Natural killer cell treated with Interleukin-12 subunit alpha and Interleukin-12 subunit beta and Interleukin-15 and Interleukin-18, amount 100 ng/mL, for 72 hours (primary cell): ENCODE measurements at regions not wholly inside any gene's neighbourhood (a gene's known extent, or its start where the extent isn't known, plus 50 kb on each side); places are given as distances from the start of the nearest gene placed in this dataset.
"Not testable (repeated sequence)": the region's sequence is repeated elsewhere in the genome, so short reads cannot be mapped to it uniquely, and the experiment has no call there.

Source experiments
- ATAC-seq, 2 donors: fragments of 150-1000 bp; cut with Tn5 transposase in 1 of 2; sonication (Bioruptor Pico), chemical (Tn5 transposase) in 1 of 2; 2 replicates each; pipeline ENCODE4 v1.10.0; 2021
- DNase-seq: peaks from one replicate; pipeline ENCODE4 v3.0.0; 2022; ENCODE audit warnings: low spot score
- H3K27ac Mint-ChIP-seq, 2 donors: 1 replicate in 1 of 2; 2 replicates in 1 of 2; pipeline ENCODE4 v1.8.0; 2022; ENCODE audit warnings: mixed read lengths in 2 of 2, mild to moderate bottlenecking in 1 of 2, moderate library complexity in 1 of 2
- H3K27me3 Mint-ChIP-seq, 2 donors: 1 replicate in 1 of 2; 2 replicates in 1 of 2; pipeline ENCODE4 v1.8.0; 2022; ENCODE audit warnings: mixed read lengths in 2 of 2
- H3K36me3 Mint-ChIP-seq: one replicate; pipeline ENCODE4 v1.8.0; 2022; ENCODE audit warnings: mixed read lengths
- H3K4me1 Mint-ChIP-seq, 2 donors: 1 replicate in 1 of 2; 2 replicates in 1 of 2; pipeline ENCODE4 v1.8.0; 2022; ENCODE audit warnings: low read depth in 2 of 2, mixed read lengths in 2 of 2, mild to moderate bottlenecking in 1 of 2
- H3K4me3 Mint-ChIP-seq: one replicate; pipeline ENCODE4 v1.8.0; 2022; ENCODE audit warnings: mixed read lengths
- H3K9me3 Mint-ChIP-seq: 2 replicates; pipeline ENCODE4 v1.8.0; 2022; ENCODE audit warnings: mixed read lengths

DNA sequence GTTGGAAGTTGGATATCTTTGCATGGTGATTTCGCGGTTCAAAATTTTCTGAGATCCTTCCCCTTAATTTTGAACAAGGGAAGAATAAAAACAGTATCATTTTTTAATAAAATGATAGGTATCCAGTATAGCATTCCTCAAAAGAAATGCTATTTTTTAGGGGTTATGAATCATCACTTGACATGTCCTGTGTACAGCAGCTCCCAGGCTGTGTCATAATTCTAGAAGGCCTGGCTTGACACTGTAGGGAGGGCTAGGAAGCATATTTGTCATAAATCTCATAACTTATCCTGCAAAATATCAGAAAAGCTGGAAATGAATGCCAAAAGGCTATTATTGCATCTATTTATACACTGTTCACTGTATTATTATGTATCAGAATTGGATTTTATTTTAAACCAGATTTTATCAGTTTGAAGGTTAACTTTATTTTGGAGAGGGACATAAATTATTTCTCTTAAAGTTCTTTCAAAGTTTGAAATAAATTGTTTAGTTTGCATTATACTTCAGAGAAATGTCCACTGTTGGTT is 539.1 kb upstream of the ROBO2 start:
- H3K36me3 Mint-ChIP-seq: peaks cover 5% of the 10 kb centered on the region
- H3K4me3 Mint-ChIP-seq: no peak overlapping the region
- H3K27ac Mint-ChIP-seq: no peak overlapping the region
- DNase-seq (no peak), ATAC-seq (no peak)
- no peaks in the 10 kb centered on the region for H3K27me3 Mint-ChIP-seq
- H3K9me3 Mint-ChIP-seq: peaks cover 23% of the 10 kb centered on the region
- H3K4me1 Mint-ChIP-seq: no peaks in the 10 kb centered on the region

DNA sequence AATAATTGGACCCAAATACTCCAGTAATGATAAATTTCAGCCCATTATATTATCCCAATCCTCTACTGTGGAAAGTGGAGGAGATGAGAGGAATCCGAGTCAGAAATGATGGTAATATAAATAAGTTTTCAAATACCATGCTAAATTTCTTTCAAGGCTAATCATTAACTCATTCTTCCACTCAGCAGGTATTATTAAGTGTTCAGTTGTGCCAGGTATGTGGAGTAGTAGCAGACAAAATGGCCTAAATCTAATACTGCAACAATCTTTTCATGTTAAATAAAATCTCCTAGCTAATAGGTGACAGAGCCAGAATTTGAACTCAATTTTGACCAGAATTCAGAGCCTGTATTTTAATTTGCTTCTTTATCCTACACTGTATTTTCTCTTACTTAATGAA is 538.6 kb upstream of the ROBO2 start:
- H3K4me3 Mint-ChIP-seq: no peak overlapping the region
- H3K9me3 Mint-ChIP-seq: peaks cover 24% of the 10 kb centered on the region
- H3K4me1 Mint-ChIP-seq: no peaks in the 10 kb centered on the region
- peaks cover 5% of the 10 kb centered on the region for H3K36me3 Mint-ChIP-seq
- H3K27ac Mint-ChIP-seq: no peak overlapping the region
- no peak for ATAC-seq
- DNase-seq: no peak
- no peaks in the 10 kb centered on the region for H3K27me3 Mint-ChIP-seq

DNA sequence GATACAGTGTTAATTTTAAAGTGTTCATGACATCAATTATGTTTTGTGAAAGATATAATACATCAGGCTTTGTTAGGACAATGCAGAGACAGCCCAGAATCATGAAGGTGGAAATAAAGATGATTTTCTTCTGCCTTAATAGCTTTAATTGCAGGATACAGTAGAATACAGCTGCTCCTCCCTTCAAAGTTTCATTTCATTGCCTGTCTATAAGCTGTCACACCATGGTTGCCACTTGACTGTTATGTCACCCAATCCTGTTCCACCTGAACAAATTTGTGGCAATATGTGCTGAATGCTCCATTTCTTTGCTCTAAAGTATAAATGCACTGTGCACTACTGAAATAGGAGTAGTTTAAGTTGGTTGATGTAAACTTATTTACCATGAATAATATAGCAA is 537.8 kb upstream of the ROBO2 start:
- Mint-ChIP-seq H3K27ac (no peak overlapping the region), H3K4me1 (no peaks in the 10 kb centered on the region), H3K9me3 (peaks cover 24% of the 10 kb centered on the region), H3K4me3 (no peak overlapping the region), H3K27me3 (no peaks in the 10 kb centered on the region), H3K36me3 (peaks cover 5% of the 10 kb centered on the region)
- DNase-seq (no peak), ATAC-seq (no peak)

DNA sequence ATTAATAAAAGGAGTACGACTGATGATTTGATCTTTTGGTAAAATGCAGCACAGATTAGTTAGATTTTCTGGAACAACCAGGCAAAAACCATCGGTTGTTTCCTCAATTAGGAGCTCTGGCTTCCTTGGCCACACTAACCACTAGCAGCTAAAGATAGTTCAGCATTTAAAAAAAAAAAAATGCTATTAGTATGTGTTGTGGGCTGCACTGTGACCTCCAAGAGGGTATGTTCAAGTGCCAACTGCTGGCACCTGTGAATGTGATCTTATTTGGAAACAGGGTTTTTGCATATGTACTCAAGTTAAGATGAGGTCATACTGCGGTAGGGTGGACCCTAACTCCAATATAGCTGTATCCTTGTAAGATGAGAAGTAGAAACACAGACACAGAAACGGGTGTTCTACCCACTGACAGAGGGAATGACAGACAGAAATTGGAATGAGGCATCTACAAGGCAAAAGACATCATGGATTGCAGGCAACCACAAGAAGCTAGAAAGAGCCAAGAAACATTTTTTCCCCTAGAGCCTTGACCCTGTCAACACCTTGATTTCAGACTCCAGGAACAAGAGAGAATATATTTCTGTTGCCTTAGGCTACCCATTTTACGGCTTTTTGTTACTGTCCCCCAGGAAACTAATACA is 534.6 kb upstream of the ROBO2 start:
- DNase-seq (no peak), ATAC-seq (no peak)
- H3K9me3 Mint-ChIP-seq: peaks cover 18% of the 10 kb centered on the region
- H3K4me1 Mint-ChIP-seq: no peaks in the 10 kb centered on the region
- H3K4me3 Mint-ChIP-seq: no peak overlapping the region
- peaks cover 5% of the 10 kb centered on the region for H3K36me3 Mint-ChIP-seq
- no peaks in the 10 kb centered on the region for H3K27me3 Mint-ChIP-seq
- no peak overlapping the region for H3K27ac Mint-ChIP-seq

DNA sequence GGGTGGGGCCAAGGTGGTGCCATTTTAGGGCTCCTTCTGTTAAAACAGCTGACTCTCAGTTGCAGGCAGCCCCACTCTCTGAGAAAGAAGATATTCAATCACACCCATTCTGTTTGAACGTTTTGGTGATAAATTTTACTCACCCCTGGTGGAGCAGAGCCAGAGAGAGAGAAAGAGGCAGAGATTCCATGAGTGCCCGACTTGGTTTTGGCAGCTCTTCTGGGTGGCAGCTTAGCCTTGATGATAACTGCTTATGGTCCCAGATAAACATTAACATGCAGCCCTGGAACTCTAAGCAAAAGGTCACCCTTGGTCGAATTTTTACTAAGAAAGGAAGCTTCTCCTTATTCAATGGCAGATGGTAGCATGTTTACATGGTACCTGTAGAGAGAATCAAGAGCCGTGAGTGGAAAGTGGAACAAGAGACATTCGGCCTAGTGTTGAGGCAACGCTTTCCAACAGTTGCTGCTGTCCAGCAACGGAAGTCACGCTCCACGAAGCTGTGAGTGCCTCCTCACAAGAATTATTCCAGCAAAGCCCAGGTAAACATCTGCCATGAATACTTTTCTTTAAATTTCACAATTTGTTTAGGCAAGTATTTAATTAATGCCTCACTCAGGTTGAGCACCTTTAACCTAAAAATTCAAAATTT is 530.6 kb upstream of the ROBO2 start:
- Mint-ChIP-seq H3K27ac (no peak overlapping the region), H3K36me3 (no peaks in the 10 kb centered on the region), H3K4me3 (no peak overlapping the region), H3K27me3 (no peaks in the 10 kb centered on the region), H3K4me1 (no peaks in the 10 kb centered on the region), H3K9me3 (peaks cover 16% of the 10 kb centered on the region)
- ATAC-seq: no peak
- DNase-seq: no peak

DNA sequence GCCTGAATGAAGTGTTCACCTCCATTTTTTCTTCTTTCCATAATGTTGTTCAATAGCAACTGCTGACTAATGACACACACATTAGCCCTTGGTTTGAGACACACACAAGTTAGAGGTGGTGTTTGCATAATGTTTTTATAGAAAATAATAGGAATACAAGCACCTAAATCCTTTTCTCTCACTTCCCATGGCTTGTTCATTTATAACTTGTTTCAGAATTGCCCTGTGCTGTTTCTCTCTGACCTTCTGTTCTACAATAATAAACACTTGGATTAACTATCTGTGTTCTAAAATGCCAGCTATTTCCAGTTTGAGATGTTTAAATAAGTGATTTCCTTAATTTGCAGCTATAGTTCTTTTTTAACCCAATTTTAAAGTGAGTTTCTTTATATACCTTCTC is 525.1 kb upstream of the ROBO2 start:
- Mint-ChIP-seq H3K36me3 (no peaks in the 10 kb centered on the region), H3K9me3 (peaks cover 27% of the 10 kb centered on the region), H3K27me3 (no peaks in the 10 kb centered on the region), H3K4me1 (no peaks in the 10 kb centered on the region), H3K4me3 (no peak overlapping the region), H3K27ac (no peak overlapping the region)
- ATAC-seq: no peak
- DNase-seq: no peak

DNA sequence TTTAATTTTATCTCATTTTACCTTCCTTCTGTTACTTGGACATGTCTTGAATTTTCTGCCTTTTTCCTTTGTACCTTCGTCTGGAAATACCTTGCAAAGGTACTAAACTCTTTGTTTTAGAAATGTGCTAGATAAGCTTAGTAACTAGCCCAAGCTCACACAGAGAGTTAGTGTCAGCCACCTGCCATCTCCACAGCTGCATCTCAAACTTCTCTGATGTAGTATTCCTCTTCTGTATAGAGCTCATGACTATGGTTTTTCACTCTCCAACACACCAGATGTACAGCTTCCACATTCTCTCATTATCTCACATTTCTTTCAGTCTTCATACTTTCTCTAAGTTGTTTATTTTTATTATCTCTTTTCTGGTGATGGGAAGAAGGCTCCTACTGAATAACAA is 516.6 kb upstream of the ROBO2 start:
- Mint-ChIP-seq H3K9me3 (peaks cover 13% of the 10 kb centered on the region), H3K27me3 (no peaks in the 10 kb centered on the region), H3K4me1 (no peaks in the 10 kb centered on the region), H3K27ac (no peak overlapping the region), H3K4me3 (no peak overlapping the region), H3K36me3 (no peaks in the 10 kb centered on the region)
- ATAC-seq (no peak), DNase-seq (no peak)

DNA sequence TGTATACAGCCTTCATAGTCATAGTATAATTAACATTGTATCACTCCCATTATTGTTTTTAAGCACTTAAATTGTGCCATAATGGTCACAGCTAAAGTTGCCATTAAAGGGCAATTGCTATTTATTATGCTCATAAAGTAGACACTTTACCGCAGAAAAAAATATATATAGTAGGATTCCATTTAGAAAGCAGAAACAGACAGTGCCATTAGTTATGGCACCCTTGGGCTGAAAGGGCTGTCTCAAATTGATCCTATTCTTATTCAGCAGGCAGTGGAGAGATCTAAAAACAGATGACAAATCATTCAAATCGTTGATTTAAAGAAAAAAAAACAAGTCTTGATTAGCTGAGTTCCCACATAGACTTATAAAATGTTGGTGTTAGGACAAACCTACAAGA is 514.2 kb upstream of the ROBO2 start:
- H3K27ac Mint-ChIP-seq: no peak overlapping the region
- peaks cover 2% of the 10 kb centered on the region for H3K36me3 Mint-ChIP-seq
- ATAC-seq: no peak
- H3K4me1 Mint-ChIP-seq: no peaks in the 10 kb centered on the region
- peaks cover 18% of the 10 kb centered on the region for H3K9me3 Mint-ChIP-seq
- no peak overlapping the region for H3K4me3 Mint-ChIP-seq
- DNase-seq: no peak
- H3K27me3 Mint-ChIP-seq: no peaks in the 10 kb centered on the region

DNA sequence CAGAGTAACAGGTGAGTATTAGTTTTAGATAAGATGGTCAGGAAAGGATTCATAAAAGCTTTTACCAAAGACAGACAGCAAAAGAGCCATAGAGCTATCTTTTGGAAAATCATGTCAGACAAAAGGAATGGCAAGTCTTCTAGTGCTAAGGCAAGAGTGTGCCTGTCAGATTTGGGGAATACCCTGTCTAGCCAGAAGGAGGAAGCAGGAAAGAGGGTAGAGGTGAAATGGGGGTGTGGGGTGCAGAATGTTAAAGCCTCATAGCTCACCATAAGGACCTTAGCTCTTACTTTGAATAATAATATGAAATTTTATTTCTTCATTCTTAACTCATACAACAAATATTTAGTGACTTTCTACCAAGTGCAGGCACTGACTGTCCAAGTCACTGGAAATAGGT is 512.1 kb upstream of the ROBO2 start:
- H3K27me3 Mint-ChIP-seq: no peaks in the 10 kb centered on the region
- peaks cover 23% of the 10 kb centered on the region for H3K9me3 Mint-ChIP-seq

DNA sequence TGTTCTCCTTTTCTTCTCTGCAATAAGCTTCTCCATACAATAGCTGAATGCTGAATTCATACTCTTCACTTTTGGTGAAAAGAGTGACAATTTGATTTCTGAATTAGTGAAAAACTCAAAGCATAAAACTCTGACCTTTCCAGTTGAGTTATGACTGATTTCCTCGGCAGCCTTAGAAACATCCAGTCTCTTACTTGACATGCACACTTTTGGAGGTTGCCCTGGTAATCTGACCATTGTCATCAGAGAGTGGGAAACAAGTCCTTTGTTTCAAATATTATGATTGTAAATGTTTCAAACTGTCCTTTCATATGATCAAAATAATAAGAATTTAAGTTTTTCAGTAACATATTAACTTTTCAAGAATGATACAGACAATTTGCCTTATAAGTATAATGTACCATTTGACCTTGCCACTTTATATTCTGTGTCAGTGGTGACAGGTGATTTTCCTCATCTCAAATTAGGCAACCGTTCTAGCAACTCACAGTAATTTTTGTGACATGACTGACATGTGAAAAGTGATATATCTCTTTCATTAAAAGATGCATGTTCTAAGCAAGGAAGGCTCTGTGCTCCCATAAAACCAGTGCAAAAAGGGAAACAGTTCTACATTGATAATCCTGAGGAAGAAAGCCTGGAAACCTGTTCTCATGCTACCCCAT is 507.6 kb upstream of the ROBO2 start:
- H3K36me3 Mint-ChIP-seq: peaks cover 13% of the 10 kb centered on the region
- H3K27me3 Mint-ChIP-seq: no peaks in the 10 kb centered on the region
- DNase-seq: no peak
- no peak overlapping the region for H3K27ac Mint-ChIP-seq
- peaks cover 40% of the 10 kb centered on the region for H3K9me3 Mint-ChIP-seq
- no peak overlapping the region for H3K4me3 Mint-ChIP-seq
- H3K4me1 Mint-ChIP-seq: no peaks in the 10 kb centered on the region
- no peak for ATAC-seq

More for the DNA sequence above, 512.1 kb upstream of the ROBO2 start:
- peaks cover 5% of the 10 kb centered on the region for H3K36me3 Mint-ChIP-seq
- H3K4me1 Mint-ChIP-seq: no peaks in the 10 kb centered on the region
- ATAC-seq (no peak), DNase-seq (no peak)
- H3K4me3 Mint-ChIP-seq: no peak overlapping the region
- H3K27ac Mint-ChIP-seq: no peak overlapping the region

DNA sequence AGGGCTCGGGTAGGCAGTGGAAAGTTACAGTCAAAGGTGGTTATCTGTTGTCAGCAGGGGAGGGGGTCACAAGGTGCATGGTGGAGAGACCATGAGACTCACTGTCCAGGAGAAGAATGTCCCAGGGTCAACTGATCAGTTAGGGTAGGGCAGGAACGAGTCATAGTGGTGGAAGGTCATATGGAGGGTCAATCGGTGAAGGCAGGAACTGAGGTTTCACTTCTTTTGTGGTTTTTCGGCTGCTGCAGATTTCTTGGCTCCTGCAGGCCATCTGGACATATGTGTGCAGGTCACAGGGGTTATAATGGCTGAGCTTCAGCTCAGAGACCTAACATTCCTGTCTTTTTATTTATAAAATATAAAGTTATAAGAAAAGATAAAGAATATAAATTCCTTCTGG is 506.2 kb upstream of the ROBO2 start:
- DNase-seq, ATAC-seq, H3K4me3 Mint-ChIP-seq, H3K27ac Mint-ChIP-seq, H3K27me3 Mint-ChIP-seq, H3K4me1 Mint-ChIP-seq: not testable (repeated sequence)
- Mint-ChIP-seq H3K36me3 (peaks cover 16% of the 10 kb centered on the region), H3K9me3 (peaks cover 33% of the 10 kb centered on the region)

DNA sequence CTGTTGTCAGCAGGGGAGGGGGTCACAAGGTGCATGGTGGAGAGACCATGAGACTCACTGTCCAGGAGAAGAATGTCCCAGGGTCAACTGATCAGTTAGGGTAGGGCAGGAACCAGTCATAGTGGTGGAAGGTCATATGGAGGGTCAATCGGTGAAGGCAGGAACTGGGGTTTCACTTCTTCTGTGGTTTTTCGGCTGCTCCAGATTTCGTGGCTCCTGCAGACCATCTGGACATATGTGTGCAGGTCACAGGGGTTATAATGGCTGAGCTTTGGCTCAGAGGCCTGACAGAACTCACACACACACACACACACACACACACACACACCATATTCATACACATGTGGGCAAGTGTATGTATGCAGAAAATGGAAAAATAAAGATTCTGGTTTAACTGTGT is 502.0 kb upstream of the ROBO2 start:
- H3K27me3 Mint-ChIP-seq, ATAC-seq, H3K4me3 Mint-ChIP-seq, H3K27ac Mint-ChIP-seq, H3K4me1 Mint-ChIP-seq, DNase-seq: not testable (repeated sequence)
- Mint-ChIP-seq H3K9me3 (peaks cover 32% of the 10 kb centered on the region), H3K36me3 (peaks cover 16% of the 10 kb centered on the region)

DNA sequence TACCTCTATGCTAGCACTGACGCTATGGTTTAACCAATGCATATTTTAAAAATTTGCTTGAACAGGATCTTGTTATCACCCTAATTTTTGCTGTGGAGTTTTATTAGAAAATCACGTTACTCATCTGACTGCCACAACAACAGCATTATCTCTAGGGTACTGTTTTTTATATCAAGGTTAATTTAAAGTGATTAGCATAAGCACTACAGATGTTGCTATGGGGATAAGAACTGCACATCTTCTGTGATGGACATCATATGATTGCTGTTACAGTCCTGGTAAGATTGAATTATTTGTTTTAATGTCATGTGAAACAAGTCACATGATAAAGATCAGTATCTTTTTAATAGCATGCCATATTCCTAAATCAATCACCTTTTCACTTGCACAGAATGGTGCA is 492.2 kb upstream of the ROBO2 start:
- Mint-ChIP-seq H3K4me1 (no peaks in the 10 kb centered on the region), H3K36me3 (peaks cover 9% of the 10 kb centered on the region), H3K9me3 (peaks cover 15% of the 10 kb centered on the region), H3K27me3 (no peaks in the 10 kb centered on the region), H3K4me3 (no peak overlapping the region), H3K27ac (no peak overlapping the region)
- DNase-seq: no peak
- ATAC-seq: no peak

DNA sequence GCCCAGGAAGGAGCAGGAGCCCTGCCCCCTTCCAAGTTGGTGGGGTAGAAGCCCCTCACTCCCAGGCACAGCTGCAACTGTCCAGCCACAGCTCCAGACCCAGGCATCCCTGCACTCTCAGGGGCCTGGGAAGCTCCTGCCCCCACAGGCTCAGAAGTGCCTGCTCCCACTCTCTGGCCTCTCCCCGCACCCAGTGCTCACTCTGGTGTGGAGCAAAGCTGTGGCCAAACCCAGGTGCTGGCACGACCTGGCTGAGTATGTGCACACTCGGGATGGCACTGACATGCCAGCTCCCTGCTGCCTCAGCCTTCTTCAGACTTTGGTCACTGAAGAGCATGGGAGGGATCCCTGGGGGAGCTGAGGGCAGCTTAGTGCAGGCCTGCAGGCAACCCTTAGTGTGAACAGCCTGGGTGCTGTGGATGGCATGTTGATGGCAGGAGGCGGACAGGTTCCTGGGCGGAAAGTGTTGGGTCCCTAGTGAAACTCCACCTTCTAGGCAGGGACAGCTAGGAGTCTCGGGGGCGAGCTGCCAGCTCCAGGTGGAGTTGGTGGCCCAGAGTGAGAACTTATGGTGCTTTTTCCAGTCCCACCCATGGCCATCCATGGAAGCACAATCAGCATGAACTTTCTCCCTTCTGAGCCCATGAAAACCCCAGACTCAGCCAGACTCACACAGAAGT is 489.2 kb upstream of the ROBO2 start:
- no peak for ATAC-seq
- DNase-seq: no peak
- Mint-ChIP-seq H3K9me3 (peaks cover 16% of the 10 kb centered on the region), H3K36me3 (peaks cover 6% of the 10 kb centered on the region), H3K27ac (no peak overlapping the region), H3K4me3 (no peak overlapping the region), H3K27me3 (no peaks in the 10 kb centered on the region), H3K4me1 (no peaks in the 10 kb centered on the region)
